RWPE1 (cell line): ENCODE measurements at regions not wholly inside any gene's neighbourhood (a gene's known extent, or its start where the extent isn't known, plus 50 kb on each side); places are given as distances from the start of the nearest gene placed in this dataset.

Experiments
- CTCF ChIA-PET: fragments of 350-600 bp; sonication (Branson Sonifier 250); formaldehyde crosslinking; extraction: SDS; loops from one replicate; lab custom pipeline; 2021; lab: Yijun Ruan, JAX
- POLR2A ChIA-PET: fragments of 400-600 bp; formaldehyde crosslinking; extraction: SDS; loops from one replicate; lab custom pipeline; 2020; ENCODE audit warnings: antibody characterized with exemption; ENCODE audit not compliant: low non-redundant PET; lab: Yijun Ruan, JAX
- DNase-seq: peaks from one replicate; pipeline ENCODE4 v3.0.0; 2012; ENCODE audit warnings: low spot score
- H3K27ac ChIP-seq: fragments of 450-650 bp; 2 replicates; pipeline ENCODE4 v1.5.1; 2017
- TF ChIP-seq, protein P1 (sequence below): fragments of 450-650 bp; conservative IDR thresholded peaks from 2 replicates; pipeline ENCODE4 v1.5.1; 2017; ENCODE audit warnings: low read depth, mild to moderate bottlenecking

DNA sequence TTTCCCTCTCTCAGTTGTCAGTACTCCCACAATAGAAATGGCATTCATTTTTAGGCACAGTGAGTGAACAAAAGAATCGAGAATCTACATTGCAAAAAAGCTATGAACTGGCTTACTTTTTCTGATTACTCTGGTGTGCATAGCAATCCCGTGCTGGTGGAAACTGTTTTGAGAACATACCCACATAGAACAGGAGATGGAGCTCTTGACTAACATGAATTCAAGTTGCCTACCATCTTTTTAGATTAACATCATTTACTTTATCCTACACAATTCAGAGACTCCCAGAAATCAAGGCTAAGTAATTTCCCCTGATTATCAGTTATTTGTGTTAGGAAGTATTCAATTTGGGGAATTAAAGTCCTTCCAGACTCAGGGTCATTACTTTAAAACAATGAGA, 326.6 kb downstream of the ARPP21 start:
- H3K27ac ChIP-seq = no peak overlapping the region
- POLR2A ChIA-PET = no interaction called here
- TF ChIP-seq, protein P1, sequence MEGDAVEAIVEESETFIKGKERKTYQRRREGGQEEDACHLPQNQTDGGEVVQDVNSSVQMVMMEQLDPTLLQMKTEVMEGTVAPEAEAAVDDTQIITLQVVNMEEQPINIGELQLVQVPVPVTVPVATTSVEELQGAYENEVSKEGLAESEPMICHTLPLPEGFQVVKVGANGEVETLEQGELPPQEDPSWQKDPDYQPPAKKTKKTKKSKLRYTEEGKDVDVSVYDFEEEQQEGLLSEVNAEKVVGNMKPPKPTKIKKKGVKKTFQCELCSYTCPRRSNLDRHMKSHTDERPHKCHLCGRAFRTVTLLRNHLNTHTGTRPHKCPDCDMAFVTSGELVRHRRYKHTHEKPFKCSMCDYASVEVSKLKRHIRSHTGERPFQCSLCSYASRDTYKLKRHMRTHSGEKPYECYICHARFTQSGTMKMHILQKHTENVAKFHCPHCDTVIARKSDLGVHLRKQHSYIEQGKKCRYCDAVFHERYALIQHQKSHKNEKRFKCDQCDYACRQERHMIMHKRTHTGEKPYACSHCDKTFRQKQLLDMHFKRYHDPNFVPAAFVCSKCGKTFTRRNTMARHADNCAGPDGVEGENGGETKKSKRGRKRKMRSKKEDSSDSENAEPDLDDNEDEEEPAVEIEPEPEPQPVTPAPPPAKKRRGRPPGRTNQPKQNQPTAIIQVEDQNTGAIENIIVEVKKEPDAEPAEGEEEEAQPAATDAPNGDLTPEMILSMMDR = peak; percentile 37
- peak; percentile 2 for DNase-seq
- CTCF ChIA-PET = interaction anchor here (0.6 to 1.4 kb wide), 7 partner anchors 14 to 903 kb away, joined by 3 to 8 read pairs (median 6); no protein-coding TSS in a partner anchor

- H3K27ac ChIP-seq = no peak overlapping the region
- TF ChIP-seq, protein P1 = no peak
- no peak for DNase-seq
- ChIA-PET POLR2A (no interaction called here), CTCF (interaction anchor here (1.4 kb wide), 1 partner anchor 738 kb away, joined by 3 read pairs; no protein-coding TSS in a partner anchor)
Measured at GRCh38 chr3:35966629-35967464, 327.5 kb downstream of the ARPP21 start.

DNA sequence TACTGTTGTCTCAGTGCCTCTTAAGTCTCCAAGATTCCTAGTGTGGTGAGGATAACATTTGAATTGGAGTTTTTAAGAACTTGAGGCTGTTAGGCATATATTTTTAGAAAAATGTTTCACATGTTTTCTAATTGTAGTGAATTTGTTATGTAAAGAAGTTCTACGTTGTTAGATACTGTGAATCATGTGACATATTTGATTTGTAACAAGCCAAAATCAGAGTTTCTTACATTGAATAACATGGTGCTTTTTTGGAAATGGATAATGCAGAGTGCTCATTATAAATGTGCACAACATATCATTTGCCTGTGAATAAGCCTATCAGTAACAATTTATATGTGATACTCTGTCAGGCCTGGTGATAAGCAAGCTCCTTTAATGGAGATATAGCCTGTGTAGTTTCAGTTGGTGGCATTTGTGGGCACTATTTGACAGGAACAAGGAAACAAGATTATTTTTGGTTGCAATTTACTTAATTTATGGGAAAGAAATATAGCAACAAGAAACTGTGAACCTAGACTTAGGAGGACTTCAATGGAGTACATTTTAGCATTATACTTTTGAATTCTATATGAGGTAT, 328.8 kb downstream of the ARPP21 start:
- no peak overlapping the region for H3K27ac ChIP-seq
- no peak for DNase-seq
- ChIA-PET POLR2A (no interaction called here), CTCF (no interaction called here)
- TF ChIP-seq, protein P1 = no peak

- ChIA-PET CTCF (no interaction called here), POLR2A (no interaction called here)
- no peak for DNase-seq
- TF ChIP-seq, protein P1 = no peak
- no peak overlapping the region for H3K27ac ChIP-seq
Measured at GRCh38 chr3:35969406-35969805, 330.1 kb downstream of the ARPP21 start.

- TF ChIP-seq, protein P1 = no peak
- H3K27ac ChIP-seq = no peak overlapping the region
- POLR2A ChIA-PET = no interaction called here
- no peak for DNase-seq
- CTCF ChIA-PET = interaction anchor here (1.0 kb wide), 1 partner anchor 11 kb away, joined by 5 read pairs; no protein-coding TSS in a partner anchor
Measured at GRCh38 chr3:35970793-35971192, 331.5 kb downstream of the ARPP21 start.

- H3K27ac ChIP-seq = no peak overlapping the region
- POLR2A ChIA-PET = no interaction called here
- no peak for DNase-seq
- CTCF ChIA-PET = interaction anchor here (1.0 kb wide), 1 partner anchor 10 kb away, joined by 5 read pairs; no protein-coding TSS in a partner anchor
- TF ChIP-seq, protein P1 = no peak
Measured at GRCh38 chr3:35971686-35972085, 332.4 kb downstream of the ARPP21 start.
